Caco-2 (cell line): ENCODE measurements at regions not wholly inside any gene's neighbourhood (a gene's known extent, or its start where the extent isn't known, plus 50 kb on each side); places are given as distances from the start of the nearest gene placed in this dataset.

ENCODE experiments used
- BruUV-seq: library from RNA; stranded (reverse); fragments of 400-500 nt; replicated peaks from 2 replicates; lab custom pipeline; 2021; lab: Mats Ljungman, UMichigan
- CTCF ChIA-PET: fragments of 300-600 bp; sonication (Branson Sonifier 250); formaldehyde crosslinking; loops from one replicate; lab custom pipeline; 2022; ENCODE audit warnings: antibody characterized with exemption; lab: Charles Lee
- POLR2A ChIA-PET: fragments of 300-600 bp; sonication (Branson Sonifier 250); formaldehyde crosslinking; loops from one replicate; lab custom pipeline; 2022; ENCODE audit warnings: antibody characterized with exemption; lab: Charles Lee
- DNase-seq, 2 experiments: peaks; one replicate each; pipeline versions ENCODE4 v3.0.0 to v3.0.0-alpha.2; 2020 to 2022
- H3K27me3 ChIP-seq: replicated peaks from 2 replicates; pipeline ENCODE4 v1.6.0; 2011; ENCODE audit warnings: low read length; ENCODE audit not compliant: control insufficient read depth, insufficient read depth
- H3K36me3 ChIP-seq: 2 replicates; pipeline ENCODE4 v1.5.1; 2011; ENCODE audit warnings: low read length; ENCODE audit not compliant: control insufficient read depth, insufficient read depth
- H3K4me1 ChIP-seq: fragments of 250-450 bp; sonication (Bioruptor Pico); 2 replicates; pipeline ENCODE4 v1.5.1; 2020; ENCODE audit warnings: mild to moderate bottlenecking
- H3K4me3 ChIP-seq: 2 replicates; pipeline ENCODE4 v1.5.1; 2011; ENCODE audit warnings: low read depth, mild to moderate bottlenecking, control low read depth, low read length
- H3K9me3 ChIP-seq: fragments of 250-450 bp; sonication (Bioruptor Pico); 2 replicates; pipeline ENCODE4 v1.5.1; 2020; ENCODE audit warnings: mild to moderate bottlenecking, moderate library complexity
- H3K27ac Mint-ChIP-seq: one replicate; pipeline ENCODE4 v1.8.0; 2022; ENCODE audit warnings: mixed read lengths; ENCODE audit not compliant: unreplicated experiment
- H3K27me3 Mint-ChIP-seq: one replicate; pipeline ENCODE4 v1.8.0; 2022; ENCODE audit warnings: mixed read lengths; ENCODE audit not compliant: insufficient read depth, unreplicated experiment
- H3K36me3 Mint-ChIP-seq: one replicate; pipeline ENCODE4 v1.8.0; 2022; ENCODE audit warnings: mild to moderate bottlenecking, mixed read lengths; ENCODE audit not compliant: insufficient read depth, unreplicated experiment
- H3K4me1 Mint-ChIP-seq: one replicate; pipeline ENCODE4 v1.8.0; 2022; ENCODE audit warnings: low read depth, mixed read lengths; ENCODE audit not compliant: unreplicated experiment
- H3K4me3 Mint-ChIP-seq: one replicate; pipeline ENCODE4 v1.8.0; 2022; ENCODE audit warnings: mild to moderate bottlenecking, moderate library complexity, mixed read lengths; ENCODE audit not compliant: unreplicated experiment
- H3K9me3 Mint-ChIP-seq: one replicate; pipeline ENCODE4 v1.8.0; 2022; ENCODE audit warnings: mixed read lengths; ENCODE audit not compliant: unreplicated experiment
- intact Hi-C: fragments of 100-400 bp; cut with micrococcal nuclease; formaldehyde crosslinking; loops from one replicate; pipeline ENCODE4 v1.10.0; 2022; ENCODE audit not compliant: unreplicated experiment
- TF ChIP-seq, protein P1 (sequence below), 2 experiments: fragments of 200-600 bp in 1 of 2; IDR thresholded peaks; 1 replicate in 1 of 2; 2 replicates in 1 of 2; pipeline versions ENCODE4 v1.5.1 to v1.8.0; 2011 to 2022; ENCODE audit warnings: antibody characterized with exemption in 1 of 2, control low read depth in 1 of 2, inconsistent platforms in 1 of 2, low read depth in 1 of 2, low read length in 1 of 2, mild to moderate bottlenecking in 1 of 2, moderate library complexity in 1 of 2; ENCODE audit not compliant: insufficient read depth in 1 of 2, severe bottlenecking in 1 of 2, unreplicated experiment in 1 of 2

DNA sequence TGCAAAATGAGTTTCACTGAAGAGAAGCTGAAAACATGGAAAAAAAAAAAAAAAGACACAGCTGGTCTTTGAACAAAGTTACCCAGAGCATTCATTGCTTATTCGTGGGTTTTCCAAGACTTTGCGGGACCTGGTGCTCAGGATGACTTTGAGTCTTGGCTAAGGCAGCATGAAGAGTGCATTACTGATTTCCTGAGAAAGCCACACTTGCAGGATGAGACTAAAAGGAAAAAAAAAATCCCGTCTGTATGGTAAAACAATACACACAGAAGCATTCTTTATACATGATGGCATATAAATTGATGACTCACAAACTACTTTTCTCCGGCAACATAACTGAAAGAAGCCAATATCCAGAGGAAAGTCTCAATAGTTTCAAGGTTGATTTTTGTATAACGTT is 195.4 kb downstream of the SPP2 start:
- POLR2A ChIA-PET: no interaction called here
- H3K4me3 Mint-ChIP-seq: no peak overlapping the region

DNA sequence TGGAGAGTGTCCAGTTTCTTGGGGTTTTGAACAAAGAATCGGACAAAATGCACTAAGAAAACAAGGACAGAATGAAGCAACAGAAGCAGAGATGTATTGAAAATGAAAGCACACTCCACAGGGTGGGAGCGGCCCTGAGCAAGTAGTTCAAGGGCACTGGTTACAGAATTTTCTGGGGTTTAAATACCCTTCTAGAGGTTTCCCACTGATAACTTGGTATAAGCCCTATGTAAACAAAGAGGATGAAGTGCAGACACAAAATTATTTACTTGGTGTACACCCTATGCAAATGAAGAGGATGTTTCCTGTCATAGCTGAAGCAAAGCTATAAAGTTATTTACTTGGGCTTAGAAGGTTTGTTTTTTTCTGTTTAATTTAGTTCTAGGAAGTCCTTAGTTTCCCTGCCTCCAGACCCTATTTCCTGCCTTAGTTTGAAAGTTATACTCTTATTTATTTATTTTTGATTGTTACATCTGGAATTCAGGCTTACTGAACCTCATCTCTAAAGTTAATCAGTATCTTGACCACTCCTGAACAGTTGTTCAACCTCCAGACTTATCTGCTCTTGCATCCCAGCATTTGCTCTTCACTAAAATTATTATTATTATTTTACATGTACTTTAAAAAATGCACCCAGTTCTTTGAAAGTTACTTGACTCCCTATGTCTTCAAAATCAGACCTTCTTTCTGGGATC is 193.5 kb downstream of the SPP2 start:
- intact Hi-C loops: no loop called here
- POLR2A ChIA-PET: no interaction called here
- H3K27me3 Mint-ChIP-seq: no peaks in the 10 kb centered on the region
- H3K36me3 Mint-ChIP-seq: no peaks in the 10 kb centered on the region
- Histone ChIP-seq H3K4me1 (peaks cover 6% of the 10 kb centered on the region; the same call in 1 of the 2 replicates), H3K27me3 (no peaks in the 10 kb centered on the region), H3K9me3 (0 out of 2 replicates have a peak, but pooled peaks cover 3% of the 10 kb centered on the region), H3K36me3 (no peaks in the 10 kb centered on the region), H3K4me3 (no peak overlapping the region)
- DNase-seq: no peak
- H3K9me3 Mint-ChIP-seq: peaks cover 9% of the 10 kb centered on the region
- BruUV-seq: no TSS peak
- H3K4me1 Mint-ChIP-seq: peaks cover 21% of the 10 kb centered on the region
- TF ChIP-seq, protein P1, sequence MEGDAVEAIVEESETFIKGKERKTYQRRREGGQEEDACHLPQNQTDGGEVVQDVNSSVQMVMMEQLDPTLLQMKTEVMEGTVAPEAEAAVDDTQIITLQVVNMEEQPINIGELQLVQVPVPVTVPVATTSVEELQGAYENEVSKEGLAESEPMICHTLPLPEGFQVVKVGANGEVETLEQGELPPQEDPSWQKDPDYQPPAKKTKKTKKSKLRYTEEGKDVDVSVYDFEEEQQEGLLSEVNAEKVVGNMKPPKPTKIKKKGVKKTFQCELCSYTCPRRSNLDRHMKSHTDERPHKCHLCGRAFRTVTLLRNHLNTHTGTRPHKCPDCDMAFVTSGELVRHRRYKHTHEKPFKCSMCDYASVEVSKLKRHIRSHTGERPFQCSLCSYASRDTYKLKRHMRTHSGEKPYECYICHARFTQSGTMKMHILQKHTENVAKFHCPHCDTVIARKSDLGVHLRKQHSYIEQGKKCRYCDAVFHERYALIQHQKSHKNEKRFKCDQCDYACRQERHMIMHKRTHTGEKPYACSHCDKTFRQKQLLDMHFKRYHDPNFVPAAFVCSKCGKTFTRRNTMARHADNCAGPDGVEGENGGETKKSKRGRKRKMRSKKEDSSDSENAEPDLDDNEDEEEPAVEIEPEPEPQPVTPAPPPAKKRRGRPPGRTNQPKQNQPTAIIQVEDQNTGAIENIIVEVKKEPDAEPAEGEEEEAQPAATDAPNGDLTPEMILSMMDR (IDR thresholded peaks at IDR 0.05; ENCODE audit: insufficient read depth in 1 of 2, low read depth in 1 of 2, low read length in 1 of 2, severe bottlenecking in 1 of 2, unreplicated experiment in 1 of 2): no peak
- H3K4me3 Mint-ChIP-seq: no peak overlapping the region
- H3K27ac Mint-ChIP-seq: no peak overlapping the region
- CTCF ChIA-PET: no interaction called here

More for the DNA sequence above, 195.4 kb downstream of the SPP2 start:
- intact Hi-C loops: no loop called here
- Histone ChIP-seq H3K36me3 (no peaks in the 10 kb centered on the region), H3K4me1 (peaks cover 21% of the 10 kb centered on the region), H3K9me3 (0 out of 2 replicates have a peak, but pooled peaks cover 3% of the 10 kb centered on the region), H3K27me3 (no peaks in the 10 kb centered on the region), H3K4me3 (no peak overlapping the region)
- Mint-ChIP-seq H3K36me3 (peaks cover 5% of the 10 kb centered on the region), H3K27ac (no peak overlapping the region), H3K27me3 (no peaks in the 10 kb centered on the region), H3K4me1 (peaks cover 27% of the 10 kb centered on the region), H3K9me3 (no peaks in the 10 kb centered on the region)
- TF ChIP-seq, protein P1 (IDR thresholded peaks at IDR 0.05; ENCODE audit: insufficient read depth in 1 of 2, low read depth in 1 of 2, low read length in 1 of 2, severe bottlenecking in 1 of 2, unreplicated experiment in 1 of 2): no peak
- CTCF ChIA-PET: no interaction called here
- no peak for DNase-seq
- BruUV-seq: no TSS peak

DNA sequence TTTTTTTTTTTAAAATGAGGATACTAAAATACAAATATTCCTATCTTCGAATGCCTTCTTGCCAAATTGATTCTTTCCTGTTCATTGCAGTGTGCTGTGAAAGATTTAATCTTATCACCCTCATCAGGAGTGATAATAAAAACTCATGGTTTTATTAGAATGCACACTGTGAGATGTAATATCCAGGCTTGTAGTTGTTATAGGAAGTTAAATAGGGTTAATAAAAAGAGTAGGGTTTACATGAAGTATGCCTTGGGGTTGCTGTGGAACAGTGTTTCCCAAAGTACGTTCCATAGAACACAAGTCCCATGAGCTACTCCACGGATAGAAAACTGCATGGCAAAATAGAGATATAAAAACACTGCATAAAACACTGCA is 191.9 kb downstream of the SPP2 start:
- H3K27ac Mint-ChIP-seq: no peak overlapping the region
- H3K27me3 ChIP-seq: no peaks in the 10 kb centered on the region
- BruUV-seq: no TSS peak
- no peak overlapping the region for H3K4me3 Mint-ChIP-seq
- ChIA-PET POLR2A (no interaction called here), CTCF (no interaction called here)
- DNase-seq: no peak
- TF ChIP-seq, protein P1 (IDR thresholded peaks at IDR 0.05; ENCODE audit: insufficient read depth in 1 of 2, low read depth in 1 of 2, low read length in 1 of 2, severe bottlenecking in 1 of 2, unreplicated experiment in 1 of 2): no peak
- intact Hi-C loops: no loop called here
- no peaks in the 10 kb centered on the region for H3K27me3 Mint-ChIP-seq
- H3K9me3 ChIP-seq: 0 out of 2 replicates have a peak, but pooled peaks cover 3% of the 10 kb centered on the region
- H3K4me1 Mint-ChIP-seq: peaks cover 21% of the 10 kb centered on the region
- H3K36me3 Mint-ChIP-seq: no peaks in the 10 kb centered on the region
- no peak overlapping the region for H3K4me3 ChIP-seq
- H3K36me3 ChIP-seq: no peaks in the 10 kb centered on the region
- H3K9me3 Mint-ChIP-seq: peaks cover 11% of the 10 kb centered on the region
- 0 out of 2 replicates have a peak, but pooled peaks cover 6% of the 10 kb centered on the region for H3K4me1 ChIP-seq
